ENCODE measurements at regions not wholly inside any gene's neighbourhood (a gene's known extent, or its start where the extent isn't known, plus 50 kb on each side); places are given as distances from the start of the nearest gene placed in this dataset.
"Not testable (repeated sequence)": the region's sequence is repeated elsewhere in the genome, so short reads cannot be mapped to it uniquely, and the experiment has no call there.

DNA sequence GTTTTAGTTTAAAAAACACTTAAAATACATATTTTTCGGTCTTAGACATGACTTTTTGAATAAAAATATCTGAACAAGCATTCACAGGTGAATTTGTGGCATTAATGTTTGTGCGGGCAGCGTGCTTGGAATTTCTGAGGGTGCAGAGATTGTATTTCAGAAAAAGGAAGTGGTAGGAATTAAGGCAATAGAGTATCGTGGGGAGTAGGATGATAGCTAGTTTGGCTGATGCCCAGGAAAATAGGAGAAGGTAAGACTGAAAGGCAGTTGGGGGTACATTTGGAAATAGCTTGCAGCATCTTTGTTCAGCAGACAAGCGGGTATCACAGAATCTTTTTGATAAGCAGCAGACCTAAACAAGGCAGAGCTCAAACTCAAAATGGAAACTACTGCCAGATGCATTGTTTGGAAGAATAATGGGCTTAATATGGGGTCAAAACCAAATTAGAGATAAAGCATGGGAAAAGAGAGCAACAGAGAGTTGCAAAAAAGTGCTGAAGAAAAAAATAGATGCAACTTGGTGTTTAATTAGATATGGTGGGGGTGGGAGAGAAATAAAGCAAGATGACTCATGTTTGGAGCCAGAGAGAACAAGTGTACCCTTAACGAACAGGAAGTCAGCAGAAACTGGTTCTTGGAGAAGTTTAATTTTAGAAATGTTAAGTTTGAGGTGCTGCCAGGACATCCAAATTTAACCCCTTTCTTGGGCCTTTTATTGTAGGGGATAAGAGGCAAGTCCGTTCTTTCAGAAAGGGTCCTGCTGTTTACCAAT is 85.7 kb upstream of the ARRDC3 start:
- intact Hi-C loops (cut with DNase I, micrococcal nuclease) = no loop called here
- TF ChIP-seq, protein P1, sequence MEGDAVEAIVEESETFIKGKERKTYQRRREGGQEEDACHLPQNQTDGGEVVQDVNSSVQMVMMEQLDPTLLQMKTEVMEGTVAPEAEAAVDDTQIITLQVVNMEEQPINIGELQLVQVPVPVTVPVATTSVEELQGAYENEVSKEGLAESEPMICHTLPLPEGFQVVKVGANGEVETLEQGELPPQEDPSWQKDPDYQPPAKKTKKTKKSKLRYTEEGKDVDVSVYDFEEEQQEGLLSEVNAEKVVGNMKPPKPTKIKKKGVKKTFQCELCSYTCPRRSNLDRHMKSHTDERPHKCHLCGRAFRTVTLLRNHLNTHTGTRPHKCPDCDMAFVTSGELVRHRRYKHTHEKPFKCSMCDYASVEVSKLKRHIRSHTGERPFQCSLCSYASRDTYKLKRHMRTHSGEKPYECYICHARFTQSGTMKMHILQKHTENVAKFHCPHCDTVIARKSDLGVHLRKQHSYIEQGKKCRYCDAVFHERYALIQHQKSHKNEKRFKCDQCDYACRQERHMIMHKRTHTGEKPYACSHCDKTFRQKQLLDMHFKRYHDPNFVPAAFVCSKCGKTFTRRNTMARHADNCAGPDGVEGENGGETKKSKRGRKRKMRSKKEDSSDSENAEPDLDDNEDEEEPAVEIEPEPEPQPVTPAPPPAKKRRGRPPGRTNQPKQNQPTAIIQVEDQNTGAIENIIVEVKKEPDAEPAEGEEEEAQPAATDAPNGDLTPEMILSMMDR (IDR thresholded peaks at IDR 0.05) = no peak
- Histone ChIP-seq H3K4me1 (ENCODE audit: low read depth) (no peaks in the 10 kb centered on the region), H3K4me3 (no peak overlapping the region), H3K9me3 (no peaks in the 10 kb centered on the region), H3K36me3 (ENCODE audit: low read depth) (no peaks in the 10 kb centered on the region)
- ATAC-seq = no peak
- DNase-seq = no peak

DNA sequence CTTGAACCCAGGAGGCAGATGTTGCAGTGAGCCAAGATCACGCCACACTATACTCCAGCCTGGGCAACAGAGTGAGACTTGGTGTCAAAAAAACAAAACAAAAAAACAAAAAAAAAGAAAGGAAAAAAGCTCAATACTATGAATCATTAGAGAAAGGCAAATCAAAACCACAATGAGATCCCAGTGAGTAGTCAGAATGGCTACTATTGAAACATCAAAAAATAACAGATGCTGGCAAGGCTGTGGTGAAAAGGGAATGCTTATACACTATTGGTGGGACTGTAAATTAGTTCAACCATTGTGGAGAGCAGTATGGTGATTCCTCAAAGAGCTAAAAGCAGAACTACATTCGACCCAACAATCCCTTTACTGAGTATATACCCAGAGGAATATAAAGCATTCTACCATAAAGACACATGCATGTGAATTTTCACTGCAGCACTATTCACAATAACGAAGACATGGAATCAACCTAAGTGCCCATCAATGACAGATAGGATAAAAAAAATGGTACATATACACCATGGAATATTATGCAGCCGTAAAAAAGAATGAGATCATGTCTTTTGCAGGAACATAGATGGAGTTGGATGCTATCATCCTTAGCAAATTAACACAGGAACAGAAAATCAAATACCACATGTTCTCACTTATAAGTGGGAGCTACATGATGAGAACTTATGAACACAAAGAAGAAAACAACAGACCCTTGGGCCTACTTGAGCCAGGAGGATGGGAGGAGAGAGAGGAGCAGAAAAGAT is 81.9 kb upstream of the ARRDC3 start:
- ATAC-seq = no peak
- Histone ChIP-seq H3K36me3 (ENCODE audit: low read depth) (no peaks in the 10 kb centered on the region), H3K4me1 (ENCODE audit: low read depth) (no peaks in the 10 kb centered on the region), H3K9me3 (no peaks in the 10 kb centered on the region), H3K4me3 (no peak overlapping the region)
- intact Hi-C loops (cut with DNase I, micrococcal nuclease) = no loop called here
- DNase-seq = no peak
- TF ChIP-seq, protein P1 (IDR thresholded peaks at IDR 0.05) = no peak

DNA sequence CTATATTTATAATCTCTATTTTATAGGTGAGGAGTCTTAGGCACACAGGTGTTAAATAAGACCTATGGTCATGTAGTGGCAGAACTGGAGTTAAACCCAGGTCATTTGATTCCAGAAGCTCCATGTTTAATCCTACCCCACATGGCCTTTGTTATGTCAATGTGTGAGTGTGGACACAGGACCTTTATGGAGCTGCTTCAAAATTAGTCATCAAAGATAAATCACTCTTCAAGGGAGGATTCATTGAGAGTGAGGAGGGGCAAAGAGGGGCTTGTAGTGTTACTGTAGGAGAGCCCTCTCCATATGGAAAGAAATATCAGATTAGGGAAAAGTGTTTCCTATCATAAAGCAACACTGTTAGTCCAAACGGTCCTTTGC is 74.6 kb upstream of the ARRDC3 start:
- no peak for DNase-seq
- intact Hi-C loops (cut with DNase I, micrococcal nuclease) = no loop called here
- TF ChIP-seq, protein P1 (IDR thresholded peaks at IDR 0.05) = no peak

DNA sequence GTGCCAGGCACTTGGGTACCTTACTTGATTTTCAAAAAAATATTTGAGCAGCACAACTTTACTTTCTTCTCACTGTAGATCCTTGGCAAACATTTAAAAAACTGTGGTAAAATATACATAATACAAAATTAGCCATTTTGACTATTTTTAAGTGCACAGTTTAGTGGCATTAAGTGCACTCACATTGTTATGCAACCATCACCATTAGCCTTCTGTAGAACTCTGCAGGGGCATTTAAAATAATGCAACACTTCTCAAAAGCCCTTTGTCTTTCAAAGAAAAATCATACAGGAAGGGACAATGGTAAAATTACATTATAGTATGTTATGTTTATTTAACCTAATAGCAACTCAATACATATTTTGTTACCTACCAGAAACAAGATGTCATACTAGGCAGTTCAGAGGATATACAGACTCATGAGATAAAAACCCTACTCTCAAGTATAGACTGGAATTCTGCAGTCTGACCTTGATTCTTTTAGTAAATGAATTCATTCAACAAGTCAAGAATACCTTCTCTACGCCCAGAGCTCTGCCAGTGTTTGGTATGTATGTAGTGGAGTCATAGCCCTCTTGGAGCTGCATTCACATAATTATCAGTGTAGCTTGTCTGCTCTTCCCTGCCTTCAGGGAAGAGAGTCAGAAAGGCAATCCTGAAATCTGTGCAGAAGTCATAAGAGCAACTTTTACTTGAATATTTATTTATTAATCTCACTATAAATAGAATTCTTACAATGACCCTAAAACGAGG is 74.0 kb upstream of the ARRDC3 start:
- TF ChIP-seq, protein P1 (IDR thresholded peaks at IDR 0.05) = no peak
- H3K36me3 ChIP-seq (ENCODE audit: low read depth) = no peaks in the 10 kb centered on the region
- intact Hi-C loops (cut with DNase I, micrococcal nuclease) = no loop called here
- no peak overlapping the region for H3K4me3 ChIP-seq
- DNase-seq = no peak
- no peaks in the 10 kb centered on the region for H3K9me3 ChIP-seq
- ATAC-seq = no peak
- H3K4me1 ChIP-seq (ENCODE audit: low read depth) = no peaks in the 10 kb centered on the region

More for the DNA sequence above, 74.6 kb upstream of the ARRDC3 start:
- H3K9me3 ChIP-seq = no peaks in the 10 kb centered on the region
- H3K4me3 ChIP-seq = no peak overlapping the region
- H3K36me3 ChIP-seq (ENCODE audit: low read depth) = no peaks in the 10 kb centered on the region
- ATAC-seq = no peak
- no peaks in the 10 kb centered on the region for H3K4me1 ChIP-seq (ENCODE audit: low read depth)

DNA sequence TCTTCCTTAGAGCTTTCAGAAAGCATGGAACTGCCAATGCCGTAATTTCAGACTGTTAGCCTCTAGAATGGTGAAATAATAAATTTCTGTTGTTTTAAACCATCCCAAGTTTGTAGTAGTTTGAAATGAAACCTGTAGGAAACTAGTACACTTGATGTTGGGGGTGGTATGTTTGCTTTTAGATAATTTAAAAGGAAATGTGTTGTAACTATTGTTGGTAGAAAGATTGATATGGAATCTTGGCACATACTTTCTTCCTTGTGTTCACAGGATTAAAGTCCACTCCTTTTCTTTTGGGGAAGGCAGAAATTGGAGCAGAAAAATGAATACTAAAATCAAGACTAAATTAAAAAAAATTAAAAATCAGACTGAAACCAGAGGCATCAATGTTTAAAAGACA is 66.0 kb upstream of the ARRDC3 start:
- TF ChIP-seq, protein P1 (IDR thresholded peaks at IDR 0.05) = no peak
- DNase-seq (no peak), ATAC-seq (peak; percentile 77)

DNA sequence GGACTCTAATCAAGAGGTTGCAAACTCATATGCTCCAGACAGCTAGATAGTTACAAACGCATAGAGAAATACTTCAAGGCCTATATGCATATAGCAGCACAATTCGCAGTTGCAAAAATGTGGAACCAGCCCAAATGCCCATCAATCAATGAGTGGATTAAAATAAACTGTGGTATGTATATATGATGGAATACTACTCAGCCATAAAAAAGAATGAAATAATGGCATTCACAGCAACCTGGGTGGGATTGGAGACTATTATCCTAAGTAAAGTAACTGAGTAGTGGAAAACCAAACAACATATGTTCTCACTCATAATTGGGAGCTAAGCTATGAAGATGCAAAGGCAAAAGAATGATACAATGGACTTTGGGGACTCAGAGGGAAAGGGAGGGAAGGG is 65.0 kb upstream of the ARRDC3 start:
- H3K9me3 ChIP-seq; intact Hi-C loops (cut with DNase I, micrococcal nuclease); ATAC-seq; H3K36me3 ChIP-seq (ENCODE audit: low read depth); H3K4me3 ChIP-seq; DNase-seq; H3K4me1 ChIP-seq (ENCODE audit: low read depth): not testable (repeated sequence)

More for the DNA sequence above, 66.0 kb upstream of the ARRDC3 start:
- Histone ChIP-seq H3K9me3 (no peaks in the 10 kb centered on the region), H3K36me3 (ENCODE audit: low read depth) (no peaks in the 10 kb centered on the region), H3K4me1 (ENCODE audit: low read depth) (no peaks in the 10 kb centered on the region), H3K4me3 (no peak overlapping the region)
- intact Hi-C loops (cut with DNase I, micrococcal nuclease) = no loop called here

DNA sequence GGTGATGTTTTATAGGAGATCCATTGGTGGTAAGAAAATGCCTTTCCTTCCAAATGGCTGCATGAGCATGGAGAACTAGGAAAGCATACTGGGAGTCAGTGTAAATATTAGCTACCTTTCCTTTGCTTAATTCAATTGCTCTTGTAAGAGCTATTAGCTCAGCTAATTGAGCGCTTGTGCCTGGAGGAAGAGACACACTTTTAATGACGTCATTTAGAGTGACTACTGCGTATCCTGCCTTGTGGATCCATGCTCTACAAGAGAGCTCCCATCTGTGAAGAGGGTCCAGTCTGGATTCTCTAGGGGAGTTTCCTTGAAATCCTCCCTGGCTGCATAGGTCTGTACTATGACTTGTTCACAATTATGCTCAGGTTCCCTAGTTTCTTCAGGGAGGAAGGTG is 63.8 kb upstream of the ARRDC3 start:
- H3K4me1 ChIP-seq (ENCODE audit: low read depth); DNase-seq; ATAC-seq; H3K9me3 ChIP-seq; intact Hi-C loops (cut with DNase I, micrococcal nuclease); H3K4me3 ChIP-seq; H3K36me3 ChIP-seq (ENCODE audit: low read depth): not testable (repeated sequence)

Measured in mucosa of descending colon (tissue), 3 donors.